ENCODE measurements at regions not wholly inside any gene's neighbourhood (a gene's known extent, or its start where the extent isn't known, plus 50 kb on each side); places are given as distances from the start of the nearest gene placed in this dataset.

DNA sequence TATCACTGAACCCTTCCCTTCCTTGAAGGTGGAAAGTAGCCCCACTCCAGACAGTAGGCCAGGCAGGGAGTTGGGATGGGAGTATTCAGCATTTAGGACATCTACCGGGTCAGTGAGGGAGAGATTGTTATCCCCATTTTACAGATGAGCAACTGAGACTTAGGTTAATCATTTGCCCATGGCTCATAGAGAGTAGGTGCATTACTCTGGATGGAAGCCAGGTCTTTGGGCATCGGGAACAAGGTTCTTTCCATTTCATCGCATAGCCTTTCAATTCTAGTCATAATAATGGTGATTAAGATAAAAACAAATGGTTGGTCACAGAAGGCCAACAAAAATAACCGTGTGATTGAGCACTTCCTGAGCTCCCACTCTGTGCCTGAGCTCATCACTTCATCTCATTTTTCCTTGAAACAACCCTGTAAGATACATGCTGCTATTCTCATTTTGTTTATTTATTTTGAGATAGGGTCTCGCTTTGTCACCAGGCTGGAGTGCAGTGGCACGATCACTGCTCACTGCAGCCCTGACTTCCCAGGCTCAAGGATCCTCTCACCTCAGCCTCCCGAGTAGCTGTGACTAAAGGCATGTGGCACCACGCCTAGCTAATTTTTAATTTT is 64.8 kb downstream of the NAV1 start:
- FAIRE-seq: no peak
- Histone ChIP-seq H2AFZ (ENCODE audit: low read length) (no peak overlapping the region), H4K5ac (ENCODE audit: insufficient read length, low read depth, low read length) (no peak overlapping the region), H3K27ac (ENCODE audit: low read depth, low read length) (no peak overlapping the region), H3K23ac (ENCODE audit: insufficient read length) (no peak overlapping the region), H4K8ac (ENCODE audit: extremely low read depth, insufficient read depth, low read length) (no peak overlapping the region), H3K4me3 (ENCODE audit: extremely low read depth in 1 of 4, insufficient read depth in 2 of 4, low read depth in 3 of 4, low read length in 4 of 4) (no peak overlapping the region), H4K91ac (replicated peaks; ENCODE audit: insufficient read length, low read length) (no peak overlapping the region), H3K27me3 (replicated peaks in 1 of 4; ENCODE audit: control insufficient read depth in 3 of 4, extremely low read depth in 1 of 4, insufficient read depth in 3 of 4, low read length in 3 of 4) (no peaks in the 10 kb centered on the region), H3K36me3 (ENCODE audit: control insufficient read depth in 2 of 4, insufficient read depth in 4 of 4, low read length in 3 of 4) (no peaks in the 10 kb centered on the region), H3K79me1 (ENCODE audit: low read depth, low read length) (no peaks in the 10 kb centered on the region), H3K56ac (replicated peaks; ENCODE audit: insufficient read length, low read depth, low read length) (no peak overlapping the region), H3K23me2 (ENCODE audit: low read depth, low read length) (no peaks in the 10 kb centered on the region), H4K20me1 (replicated peaks in 1 of 2; ENCODE audit: control insufficient read depth in 1 of 2, insufficient read depth in 2 of 2, low read length in 2 of 2) (peaks cover 0 to 2% of the 10 kb centered on the region in 2 experiments), H3K14ac (ENCODE audit: insufficient read length) (no peak overlapping the region), H2BK20ac (ENCODE audit: low read length) (no peak overlapping the region), H3K4me2 (ENCODE audit: insufficient read depth in 1 of 2, low read depth in 2 of 2, low read length in 2 of 2) (no peak overlapping the region), H3K79me2 (ENCODE audit: control insufficient read depth in 1 of 2, insufficient read depth in 2 of 2, low read length in 2 of 2) (no peaks in the 10 kb centered on the region), H3K18ac (ENCODE audit: extremely low read depth, low read length) (no peak overlapping the region), H2BK5ac (ENCODE audit: low read depth, low read length) (no peak overlapping the region), H3K4me1 (replicated peaks in 1 of 4; ENCODE audit: control insufficient read depth in 3 of 4, insufficient read depth in 4 of 4, low read length in 3 of 4) (no peaks in the 10 kb centered on the region), H3K9me3 (ENCODE audit: insufficient read depth in 2 of 2, low read depth in 1 of 2, low read length in 1 of 2) (no peaks in the 10 kb centered on the region), H2AK5ac (ENCODE audit: low read depth, low read length) (no peak overlapping the region), H3K9ac (replicated peaks in 1 of 4; ENCODE audit: extremely low read depth in 1 of 4, low read depth in 3 of 4, low read length in 3 of 4) (no peak overlapping the region), H3K4ac (replicated peaks; ENCODE audit: insufficient read length, low read depth, low read length) (no peak overlapping the region), H2BK12ac (ENCODE audit: low read depth, low read length) (no peak overlapping the region), H2BK15ac (ENCODE audit: low read length) (no peak overlapping the region), H2BK120ac (replicated peaks; ENCODE audit: low read depth, low read length) (no peak overlapping the region)
- DNase-seq (ENCODE audit: low read depth in 1 of 2, low spot score in 2 of 2): no peak
- CTCF ChIA-PET (ENCODE audit: partially characterized antibody): interaction anchor here (0.7 to 2.6 kb wide), 5 partner anchors 9 to 101 kb away, joined by 3 to 7 read pairs (median 3); no protein-coding TSS in a partner anchor
- WGBS, 2 experiments (ENCODE audit: extremely low coverage in 1 of 2, insufficient coverage in 1 of 2, insufficient read length in 1 of 2, insufficient replicate concordance in 2 of 2, low coverage in 1 of 2, low lambda C conversion rate in 2 of 2, missing lambda C conversion rate in 1 of 2): 83% methylated on average over 8 of the region's 8 CpGs; no CpG with 5 or more reads in 1 of the 2 experiments
- POLR2A ChIA-PET (ENCODE audit: partially characterized antibody): interaction anchor here (0.9 kb wide), 1 partner anchor 46 kb away, joined by 3 read pairs; no protein-coding TSS in a partner anchor
- TF ChIP-seq SIRT6 (IDR thresholded peaks at IDR 0.05; ENCODE audit: low read length) (no peak), RXRA (IDR thresholded peaks at IDR 0.05; ENCODE audit: insufficient read depth, low read depth, low read length) (no peak), TAF1 (IDR thresholded peaks at IDR 0.05; ENCODE audit: low read depth, low read length) (no peak), CBX5 (IDR thresholded peaks at IDR 0.05; ENCODE audit: low read depth, low read length) (no peak)

Data from H1 (cell line).